ENCODE measurements at regions not wholly inside any gene's neighbourhood (a gene's known extent, or its start where the extent isn't known, plus 50 kb on each side); places are given as distances from the start of the nearest gene placed in this dataset.
"Not testable (repeated sequence)": the region's sequence is repeated elsewhere in the genome, so short reads cannot be mapped to it uniquely, and the experiment has no call there.

- TF ChIP-seq CTCF (IDR thresholded peaks at IDR 0.05) (no peak), POLR2A (IDR thresholded peaks at IDR 0.05) (no peak)
- H3K36me3 ChIP-seq = no peaks in the 10 kb centered on the region
- no peak overlapping the region for H3K4me3 ChIP-seq
- no peaks in the 10 kb centered on the region for H3K27me3 ChIP-seq
- intact Hi-C loops (cut with DNase I; ENCODE audit: low total_unique reads) = no loop called here
- H3K4me1 ChIP-seq = no peaks in the 10 kb centered on the region
- DNase-seq = no peak
- H3K27ac ChIP-seq = no peak overlapping the region
- no peaks in the 10 kb centered on the region for H3K9me3 ChIP-seq
Measured at GRCh38 chr2:180891360-180891759, 89.0 kb upstream of the UBE2E3 start.

GRCh38 chr2:180890781-180891180, 89.6 kb upstream of the UBE2E3 start:
- H3K4me1 ChIP-seq = no peaks in the 10 kb centered on the region
- DNase-seq = no peak
- intact Hi-C loops (cut with DNase I; ENCODE audit: low total_unique reads) = no loop called here
- H3K4me3 ChIP-seq = no peak overlapping the region
- no peak overlapping the region for H3K27ac ChIP-seq
- no peaks in the 10 kb centered on the region for H3K36me3 ChIP-seq
- no peaks in the 10 kb centered on the region for H3K9me3 ChIP-seq
- no peak for TF ChIP-seq POLR2A (IDR thresholded peaks at IDR 0.05)
- no peak for TF ChIP-seq CTCF (IDR thresholded peaks at IDR 0.05)
- H3K27me3 ChIP-seq = no peaks in the 10 kb centered on the region

GRCh38 chr2:180882959-180883358, 97.4 kb upstream of the UBE2E3 start:
- Histone ChIP-seq H3K4me1 (no peaks in the 10 kb centered on the region), H3K27ac (no peak overlapping the region), H3K27me3 (no peaks in the 10 kb centered on the region), H3K4me3 (no peak overlapping the region), H3K9me3 (no peaks in the 10 kb centered on the region), H3K36me3 (no peaks in the 10 kb centered on the region)
- no peak for DNase-seq
- TF ChIP-seq CTCF (IDR thresholded peaks at IDR 0.05) = no peak
- no peak for TF ChIP-seq POLR2A (IDR thresholded peaks at IDR 0.05)
- intact Hi-C loops (cut with DNase I; ENCODE audit: low total_unique reads) = no loop called here

GRCh38 chr2:180876506-180876905, 103.9 kb upstream of the UBE2E3 start:
- H3K27ac ChIP-seq = no peak overlapping the region
- H3K36me3 ChIP-seq = no peaks in the 10 kb centered on the region
- DNase-seq = no peak
- H3K27me3 ChIP-seq = no peaks in the 10 kb centered on the region
- no peaks in the 10 kb centered on the region for H3K4me1 ChIP-seq
- no peaks in the 10 kb centered on the region for H3K9me3 ChIP-seq
- no peak overlapping the region for H3K4me3 ChIP-seq
- no peak for TF ChIP-seq POLR2A (IDR thresholded peaks at IDR 0.05)
- intact Hi-C loops (cut with DNase I; ENCODE audit: low total_unique reads) = no loop called here

- Histone ChIP-seq H3K9me3 (no peaks in the 10 kb centered on the region), H3K27ac (no peak overlapping the region), H3K27me3 (no peaks in the 10 kb centered on the region), H3K36me3 (no peaks in the 10 kb centered on the region), H3K4me3 (no peak overlapping the region), H3K4me1 (no peaks in the 10 kb centered on the region)
- DNase-seq = no peak
- TF ChIP-seq POLR2A (IDR thresholded peaks at IDR 0.05) = no peak
- TF ChIP-seq CTCF (IDR thresholded peaks at IDR 0.05) = no peak
- intact Hi-C loops (cut with DNase I; ENCODE audit: low total_unique reads) = no loop called here
Measured at GRCh38 chr2:180873219-180873618, 107.2 kb upstream of the UBE2E3 start.

- H3K4me3 ChIP-seq; H3K27me3 ChIP-seq; H3K36me3 ChIP-seq; H3K9me3 ChIP-seq; intact Hi-C loops (cut with DNase I; ENCODE audit: low total_unique reads); H3K4me1 ChIP-seq; H3K27ac ChIP-seq; DNase-seq: not testable (repeated sequence)
Measured at GRCh38 chr2:180872781-180873180, 107.6 kb upstream of the UBE2E3 start.
